ENCODE measurements at regions not wholly inside any gene's neighbourhood (a gene's known extent, or its start where the extent isn't known, plus 50 kb on each side); places are given as distances from the start of the nearest gene placed in this dataset.

GRCh38 chr2:120488531-120488930 lies 142.6 kb downstream of the INHBB start:
- intact Hi-C loops (cut with DNase I, micrococcal nuclease): no loop called here
- DNase-seq (no peak), ATAC-seq (no peak)

GRCh38 chr2:120489023-120489422 lies 143.1 kb downstream of the INHBB start:
- ATAC-seq (no peak), DNase-seq (no peak)
- intact Hi-C loops (cut with DNase I, micrococcal nuclease): no loop called here

- DNase-seq (no peak), ATAC-seq (no peak)
- intact Hi-C loops (cut with DNase I, micrococcal nuclease): no loop called here
These were observed 144.3 kb downstream of the INHBB start for GRCh38 chr2:120490091-120490798.

- intact Hi-C loops (cut with DNase I, micrococcal nuclease): no loop called here
- ATAC-seq (no peak), DNase-seq (no peak)
These were observed 145.2 kb downstream of the INHBB start for GRCh38 chr2:120491111-120491625.

- DNase-seq: no peak
- no peak for ATAC-seq
- intact Hi-C loops (cut with DNase I, micrococcal nuclease): no loop called here
These were observed 147.3 kb downstream of the INHBB start for GRCh38 chr2:120493231-120493630.

- no peak for ATAC-seq
These were observed 148.5 kb downstream of the INHBB start for GRCh38 chr2:120494446-120494845.

GRCh38 chr2:120495586-120495985 lies 149.7 kb downstream of the INHBB start:
- ATAC-seq (no peak), DNase-seq (no peak)
- intact Hi-C loops (cut with DNase I, micrococcal nuclease): no loop called here

More at GRCh38 chr2:120494446-120494845, 148.5 kb downstream of the INHBB start:
- intact Hi-C loops (cut with DNase I, micrococcal nuclease): no loop called here
- DNase-seq: no peak

- ATAC-seq (no peak), DNase-seq (no peak)
- intact Hi-C loops (cut with DNase I, micrococcal nuclease): no loop called here
These were observed 150.3 kb downstream of the INHBB start for GRCh38 chr2:120496235-120496634.

- DNase-seq (no peak), ATAC-seq (no peak)
- intact Hi-C loops (cut with DNase I, micrococcal nuclease): no loop called here
These were observed 150.8 kb downstream of the INHBB start for GRCh38 chr2:120496759-120497158.

GRCh38 chr2:120497261-120497977 lies 151.5 kb downstream of the INHBB start:
- ATAC-seq (no peak), DNase-seq (no peak)
- intact Hi-C loops (cut with DNase I, micrococcal nuclease): no loop called here

GRCh38 chr2:120498121-120498520 lies 152.2 kb downstream of the INHBB start:
- ATAC-seq: no peak
- DNase-seq: no peak
- intact Hi-C loops (cut with DNase I, micrococcal nuclease): no loop called here

GRCh38 chr2:120498576-120499394 lies 152.8 kb downstream of the INHBB start:
- ATAC-seq: no peak
- intact Hi-C loops (cut with DNase I, micrococcal nuclease): no loop called here
- DNase-seq: no peak

GRCh38 chr2:120499784-120500495 lies 154.0 kb downstream of the INHBB start:
- DNase-seq (no peak), ATAC-seq (no peak)
- intact Hi-C loops (cut with DNase I, micrococcal nuclease): no loop called here

- no peak for ATAC-seq
- DNase-seq: no peak
- intact Hi-C loops (cut with DNase I, micrococcal nuclease): no loop called here
These were observed 155.7 kb downstream of the INHBB start for GRCh38 chr2:120501591-120501990.

GRCh38 chr2:120502357-120502756 lies 156.4 kb downstream of the INHBB start:
- no peak for DNase-seq
- no peak for ATAC-seq
- intact Hi-C loops (cut with DNase I, micrococcal nuclease): no loop called here

GRCh38 chr2:120502761-120503160 lies 156.8 kb downstream of the INHBB start:
- no peak for DNase-seq
- intact Hi-C loops (cut with DNase I, micrococcal nuclease): no loop called here
- no peak for ATAC-seq

GRCh38 chr2:120503206-120503792 lies 157.4 kb downstream of the INHBB start:
- no peak for ATAC-seq

GRCh38 chr2:120503793-120504571 lies 158.0 kb downstream of the INHBB start:
- intact Hi-C loops (cut with DNase I, micrococcal nuclease): no loop called here
- ATAC-seq (no peak), DNase-seq (no peak)

More at GRCh38 chr2:120503206-120503792, 157.4 kb downstream of the INHBB start:
- DNase-seq: no peak
- intact Hi-C loops (cut with DNase I, micrococcal nuclease): no loop called here
